ENCODE measurements at regions not wholly inside any gene's neighbourhood (a gene's known extent, or its start where the extent isn't known, plus 50 kb on each side); places are given as distances from the start of the nearest gene placed in this dataset.

- TF ChIP-seq CTCF (conservative IDR thresholded peaks at IDR 0.05; ENCODE audit: low read length) (no peak), EZH2phosphoT487 (IDR thresholded peaks at IDR 0.05; ENCODE audit: borderline replicate concordance) (no peak)
Observed at GRCh38 chr4:66949419-66949818, 595.9 kb downstream of the CENPC start.
